OCI-LY1 (cell line): ENCODE measurements at regions not wholly inside any gene's neighbourhood (a gene's known extent, or its start where the extent isn't known, plus 50 kb on each side); places are given as distances from the start of the nearest gene placed in this dataset.

Experiments used
- H2AFZ ChIP-seq: fragments of 200-600 bp; sonication (generic), shearing (Covaris generic); 2 replicates; pipeline ENCODE4 v1.6.0; 2014; ENCODE audit warnings: antibody characterized with exemption, mild to moderate bottlenecking, low read length
- H3F3A ChIP-seq: fragments of 200-600 bp; sonication (generic), shearing (Covaris generic); 2 replicates; pipeline ENCODE4 v1.6.0; 2014; ENCODE audit warnings: mild to moderate bottlenecking, antibody characterized with exemption, low read length, moderate library complexity; ENCODE audit not compliant: insufficient read depth
- H3K27ac ChIP-seq: fragments of 200-600 bp; sonication (generic); 2 replicates; pipeline ENCODE4 v1.5.1; 2014; ENCODE audit warnings: low read length, mixed run types, mild to moderate bottlenecking, low read depth; ENCODE audit not compliant: poor library complexity, severe bottlenecking
- H3K27me3 ChIP-seq: fragments of 200-600 bp; sonication (generic); 2 replicates; pipeline ENCODE4 v1.6.0; 2014; ENCODE audit warnings: antibody characterized with exemption, mild to moderate bottlenecking, low read length, moderate library complexity; ENCODE audit not compliant: insufficient read depth
- H3K36me3 ChIP-seq: fragments of 200-600 bp; sonication (generic); 2 replicates; pipeline ENCODE4 v1.6.1; 2014; ENCODE audit warnings: mild to moderate bottlenecking, antibody characterized with exemption, low read length, moderate library complexity, mixed read lengths; ENCODE audit not compliant: insufficient read depth
- H3K4me1 ChIP-seq: fragments of 200-600 bp; sonication (generic); 2 replicates; pipeline ENCODE4 v1.5.1; 2014; ENCODE audit warnings: mild to moderate bottlenecking, low read length, moderate library complexity; ENCODE audit not compliant: insufficient read depth, severe bottlenecking
- H3K4me2 ChIP-seq: fragments of 200-600 bp; sonication (generic), shearing (Covaris generic); 2 replicates; pipeline ENCODE4 v1.6.1; 2014; ENCODE audit warnings: low read length
- H3K4me3 ChIP-seq: fragments of 200-600 bp; sonication (generic); 2 replicates; pipeline ENCODE4 v1.5.1; 2014; ENCODE audit warnings: low read length, low read depth, mild to moderate bottlenecking, mixed read lengths; ENCODE audit not compliant: poor library complexity, severe bottlenecking
- H3K79me2 ChIP-seq: fragments of 200-600 bp; shearing (Covaris generic); 2 replicates; pipeline ENCODE4 v1.6.1; 2016; ENCODE audit warnings: mixed run types, low read length, mixed read lengths; ENCODE audit not compliant: insufficient read depth
- H3K9ac ChIP-seq: fragments of 200-600 bp; sonication (generic), shearing (Covaris generic); 2 replicates; pipeline ENCODE4 v1.6.1; 2014; ENCODE audit warnings: mild to moderate bottlenecking, low read length, mixed read lengths
- H3K9me2 ChIP-seq: fragments of 200-600 bp; sonication (generic), shearing (Covaris generic); 2 replicates; pipeline ENCODE4 v1.6.1; 2014; ENCODE audit warnings: low read depth, mild to moderate bottlenecking, low read length, mixed read lengths
- H3K9me3 ChIP-seq: fragments of 200-600 bp; shearing (Covaris generic); 2 replicates; pipeline ENCODE4 v1.6.1; 2014; ENCODE audit warnings: low read length, mixed read lengths
- H4K20me1 ChIP-seq: fragments of 200-600 bp; sonication (generic), shearing (Covaris generic); 2 replicates; pipeline ENCODE4 v1.6.0; 2016; ENCODE audit warnings: mild to moderate bottlenecking, low read length; ENCODE audit not compliant: insufficient read depth
- EZH2 ChIP-seq: fragments of 200-600 bp; sonication (generic), shearing (Covaris generic); IDR thresholded peaks from 2 replicates; pipeline ENCODE4 v1.8.0; 2017; ENCODE audit warnings: borderline replicate concordance, mixed run types, mild to moderate bottlenecking, antibody characterized with exemption, low read length, moderate library complexity, mixed read lengths
- TF ChIP-seq, protein P1 (sequence below): fragments of 200-600 bp; sonication (generic), shearing (Covaris generic); IDR thresholded peaks from 2 replicates; pipeline ENCODE4 v1.5.1; 2017; ENCODE audit warnings: mild to moderate bottlenecking, antibody characterized with exemption, low read length, moderate library complexity, mixed read lengths

DNA sequence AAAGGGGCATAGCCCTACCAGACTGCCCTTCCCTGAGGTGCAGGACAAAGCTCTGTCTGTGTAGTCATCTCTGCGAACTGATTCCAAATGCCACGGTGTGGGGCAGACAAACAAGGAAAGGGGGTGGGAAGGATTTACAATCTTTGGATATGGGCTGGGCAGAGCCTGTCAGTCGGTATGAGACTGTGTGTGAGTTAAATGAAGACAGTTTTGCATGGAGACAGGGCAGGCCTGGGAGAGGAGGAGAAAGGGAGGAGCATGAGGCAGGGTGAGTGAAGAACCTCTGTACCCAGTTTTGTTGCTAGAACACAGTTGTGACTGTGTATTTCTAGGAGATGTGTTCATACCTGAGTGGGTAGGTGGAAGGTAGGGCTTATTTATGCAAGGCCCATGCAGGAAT is 59.4 kb upstream of the MSN start:
- no peak overlapping the region for H3K27ac ChIP-seq
- no peaks in the 10 kb centered on the region for H3K4me1 ChIP-seq
- TF ChIP-seq, protein P1, sequence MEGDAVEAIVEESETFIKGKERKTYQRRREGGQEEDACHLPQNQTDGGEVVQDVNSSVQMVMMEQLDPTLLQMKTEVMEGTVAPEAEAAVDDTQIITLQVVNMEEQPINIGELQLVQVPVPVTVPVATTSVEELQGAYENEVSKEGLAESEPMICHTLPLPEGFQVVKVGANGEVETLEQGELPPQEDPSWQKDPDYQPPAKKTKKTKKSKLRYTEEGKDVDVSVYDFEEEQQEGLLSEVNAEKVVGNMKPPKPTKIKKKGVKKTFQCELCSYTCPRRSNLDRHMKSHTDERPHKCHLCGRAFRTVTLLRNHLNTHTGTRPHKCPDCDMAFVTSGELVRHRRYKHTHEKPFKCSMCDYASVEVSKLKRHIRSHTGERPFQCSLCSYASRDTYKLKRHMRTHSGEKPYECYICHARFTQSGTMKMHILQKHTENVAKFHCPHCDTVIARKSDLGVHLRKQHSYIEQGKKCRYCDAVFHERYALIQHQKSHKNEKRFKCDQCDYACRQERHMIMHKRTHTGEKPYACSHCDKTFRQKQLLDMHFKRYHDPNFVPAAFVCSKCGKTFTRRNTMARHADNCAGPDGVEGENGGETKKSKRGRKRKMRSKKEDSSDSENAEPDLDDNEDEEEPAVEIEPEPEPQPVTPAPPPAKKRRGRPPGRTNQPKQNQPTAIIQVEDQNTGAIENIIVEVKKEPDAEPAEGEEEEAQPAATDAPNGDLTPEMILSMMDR = no peak
- TF ChIP-seq EZH2 = no peak
- H3K4me3 ChIP-seq = no peak overlapping the region
- no peaks in the 10 kb centered on the region for H4K20me1 ChIP-seq
- no peaks in the 10 kb centered on the region for H3K79me2 ChIP-seq
- H3K9ac ChIP-seq = no peak overlapping the region
- no peaks in the 10 kb centered on the region for H3K9me3 ChIP-seq
- no peaks in the 10 kb centered on the region for H3K9me2 ChIP-seq
- H3K4me2 ChIP-seq = no peak overlapping the region
- H2AFZ ChIP-seq = no peak overlapping the region
- H3K36me3 ChIP-seq = no peaks in the 10 kb centered on the region
- no peaks in the 10 kb centered on the region for H3F3A ChIP-seq
- no peaks in the 10 kb centered on the region for H3K27me3 ChIP-seq

DNA sequence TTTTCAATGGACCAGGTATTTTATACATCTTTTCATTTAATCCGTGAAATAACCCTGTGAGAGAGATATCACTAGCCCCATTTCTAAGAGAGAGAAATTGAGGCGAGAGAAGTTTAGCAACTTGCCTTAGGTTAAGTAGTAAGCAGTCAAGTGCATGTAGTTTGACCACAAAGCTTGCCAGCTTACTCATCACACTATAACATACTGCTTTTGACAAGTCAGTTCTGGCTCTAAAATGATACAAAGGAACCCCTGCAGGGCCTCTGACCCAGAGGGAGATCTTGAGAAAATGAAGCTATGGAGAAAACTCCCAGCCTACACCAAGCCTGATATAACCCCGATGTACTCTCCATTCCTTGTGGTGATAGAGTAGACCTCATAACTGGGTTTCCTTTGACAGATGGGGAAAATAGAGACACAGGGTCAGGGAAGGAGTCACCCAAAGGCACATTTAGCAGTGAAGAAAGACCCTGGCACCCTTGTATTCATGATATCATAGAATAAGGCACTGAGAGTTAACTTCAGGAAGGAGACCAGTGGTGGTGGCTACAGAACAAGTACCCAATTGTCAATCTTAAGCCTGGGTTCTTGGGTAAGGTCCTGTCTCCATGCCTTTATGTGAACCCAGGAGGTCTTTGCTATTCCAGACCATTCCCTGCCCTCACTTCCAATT is 60.2 kb upstream of the MSN start:
- TF ChIP-seq, protein P1 = no peak
- TF ChIP-seq EZH2 = no peak
- Histone ChIP-seq H3K36me3 (no peaks in the 10 kb centered on the region), H3F3A (no peaks in the 10 kb centered on the region), H3K4me1 (no peaks in the 10 kb centered on the region), H3K27ac (no peak overlapping the region), H3K4me2 (no peak overlapping the region), H4K20me1 (no peaks in the 10 kb centered on the region), H3K9ac (no peak overlapping the region), H3K9me3 (no peaks in the 10 kb centered on the region), H3K9me2 (no peaks in the 10 kb centered on the region), H3K4me3 (no peak overlapping the region), H2AFZ (no peak overlapping the region), H3K79me2 (no peaks in the 10 kb centered on the region), H3K27me3 (no peaks in the 10 kb centered on the region)

DNA sequence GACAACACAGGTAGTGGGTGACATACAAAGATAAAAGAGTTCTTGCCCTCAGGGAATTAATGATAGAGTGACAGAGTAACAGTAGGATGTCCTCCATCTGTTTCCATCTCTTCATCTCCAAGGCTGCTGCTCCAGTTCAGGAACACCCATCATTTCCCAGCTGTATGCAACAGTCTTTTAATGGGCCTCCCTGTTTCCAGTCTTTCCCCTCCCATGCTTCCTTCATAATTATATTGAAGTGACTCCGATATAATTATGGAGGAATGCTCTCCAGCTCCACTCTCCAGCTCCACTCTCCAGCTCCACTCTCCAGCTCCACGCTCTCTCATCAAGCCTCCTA is 65.3 kb upstream of the MSN start:
- Histone ChIP-seq H3K36me3 (no peaks in the 10 kb centered on the region), H3K9ac (no peak overlapping the region), H3K27ac (no peak overlapping the region), H3K4me1 (peaks cover 9% of the 10 kb centered on the region), H3K9me2 (no peaks in the 10 kb centered on the region), H3K4me2 (no peak overlapping the region), H3K79me2 (no peaks in the 10 kb centered on the region), H2AFZ (no peak overlapping the region), H3K4me3 (no peak overlapping the region), H3F3A (no peaks in the 10 kb centered on the region), H3K27me3 (no peaks in the 10 kb centered on the region), H3K9me3 (no peaks in the 10 kb centered on the region), H4K20me1 (no peaks in the 10 kb centered on the region)
- no peak for TF ChIP-seq EZH2
- TF ChIP-seq, protein P1 = no peak
